Type B pancreatic cell (in vitro differentiated cells): ENCODE measurements at regions not wholly inside any gene's neighbourhood (a gene's known extent, or its start where the extent isn't known, plus 50 kb on each side); places are given as distances from the start of the nearest gene placed in this dataset.
"Not testable (repeated sequence)": the region's sequence is repeated elsewhere in the genome, so short reads cannot be mapped to it uniquely, and the experiment has no call there.

ENCODE experiments used
- DNase-seq: peaks from one replicate; pipeline ENCODE4 v3.0.0; 2021; ENCODE audit warnings: mixed read lengths; ENCODE audit not compliant: unreplicated experiment; ENCODE audit errors: extremely low spot score
- H3K27ac Mint-ChIP-seq: 2 replicates; pipeline ENCODE4 v1.8.0; 2021; ENCODE audit warnings: mild to moderate bottlenecking, mixed read lengths
- H3K27me3 Mint-ChIP-seq: 2 replicates; pipeline ENCODE4 v1.8.0; 2021; ENCODE audit warnings: mixed read lengths
- H3K36me3 Mint-ChIP-seq: 2 replicates; pipeline ENCODE4 v1.8.0; 2021; ENCODE audit warnings: mixed read lengths
- H3K4me1 Mint-ChIP-seq: one replicate; pipeline ENCODE4 v1.8.0; 2021; ENCODE audit warnings: mixed read lengths; ENCODE audit not compliant: unreplicated experiment
- H3K4me3 Mint-ChIP-seq: 2 replicates; pipeline ENCODE4 v1.8.0; 2021; ENCODE audit warnings: mild to moderate bottlenecking, mixed read lengths
- H3K9me3 Mint-ChIP-seq: 2 replicates; pipeline ENCODE4 v1.8.0; 2021; ENCODE audit warnings: mixed read lengths
- TF ChIP-seq, protein P1 (sequence below): fragments of 200-600 bp; sonication (generic); conservative IDR thresholded peaks from 2 replicates; pipeline ENCODE4 v1.5.0; 2021; ENCODE audit warnings: antibody characterized with exemption, mild to moderate bottlenecking

- Mint-ChIP-seq H3K4me1 (peaks cover 3% of the 10 kb centered on the region), H3K4me3 (no peak overlapping the region), H3K36me3 (no peaks in the 10 kb centered on the region), H3K27me3 (no peaks in the 10 kb centered on the region), H3K27ac (no peak overlapping the region), H3K9me3 (no peaks in the 10 kb centered on the region)
- DNase-seq = no peak
- TF ChIP-seq, protein P1, sequence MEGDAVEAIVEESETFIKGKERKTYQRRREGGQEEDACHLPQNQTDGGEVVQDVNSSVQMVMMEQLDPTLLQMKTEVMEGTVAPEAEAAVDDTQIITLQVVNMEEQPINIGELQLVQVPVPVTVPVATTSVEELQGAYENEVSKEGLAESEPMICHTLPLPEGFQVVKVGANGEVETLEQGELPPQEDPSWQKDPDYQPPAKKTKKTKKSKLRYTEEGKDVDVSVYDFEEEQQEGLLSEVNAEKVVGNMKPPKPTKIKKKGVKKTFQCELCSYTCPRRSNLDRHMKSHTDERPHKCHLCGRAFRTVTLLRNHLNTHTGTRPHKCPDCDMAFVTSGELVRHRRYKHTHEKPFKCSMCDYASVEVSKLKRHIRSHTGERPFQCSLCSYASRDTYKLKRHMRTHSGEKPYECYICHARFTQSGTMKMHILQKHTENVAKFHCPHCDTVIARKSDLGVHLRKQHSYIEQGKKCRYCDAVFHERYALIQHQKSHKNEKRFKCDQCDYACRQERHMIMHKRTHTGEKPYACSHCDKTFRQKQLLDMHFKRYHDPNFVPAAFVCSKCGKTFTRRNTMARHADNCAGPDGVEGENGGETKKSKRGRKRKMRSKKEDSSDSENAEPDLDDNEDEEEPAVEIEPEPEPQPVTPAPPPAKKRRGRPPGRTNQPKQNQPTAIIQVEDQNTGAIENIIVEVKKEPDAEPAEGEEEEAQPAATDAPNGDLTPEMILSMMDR = no peak
Measured at GRCh38 chr4:114040319-114041116, 61.1 kb upstream of the ARSJ start.

DNA sequence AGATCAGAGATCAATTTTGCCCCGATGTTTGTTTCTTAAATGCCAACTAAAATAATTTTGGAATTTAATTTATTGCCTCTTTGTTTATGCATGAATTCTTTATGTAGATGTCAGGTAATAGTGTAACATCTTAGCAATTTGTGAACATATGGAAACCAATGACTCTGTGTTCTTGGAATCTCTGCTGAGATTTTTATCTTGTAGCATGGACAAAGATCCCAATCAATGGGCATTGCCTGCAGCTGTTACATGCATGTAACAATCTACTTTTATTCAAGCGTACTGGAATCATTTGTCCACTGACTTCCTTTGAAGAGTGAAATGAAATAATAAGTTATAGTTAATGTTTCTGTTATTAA is 61.6 kb upstream of the ARSJ start:
- H3K27me3 Mint-ChIP-seq = no peaks in the 10 kb centered on the region
- DNase-seq = no peak
- no peaks in the 10 kb centered on the region for H3K36me3 Mint-ChIP-seq
- no peaks in the 10 kb centered on the region for H3K9me3 Mint-ChIP-seq
- TF ChIP-seq, protein P1 = no peak
- peaks cover 3% of the 10 kb centered on the region for H3K4me1 Mint-ChIP-seq
- H3K27ac Mint-ChIP-seq = no peak overlapping the region
- H3K4me3 Mint-ChIP-seq = no peak overlapping the region

DNA sequence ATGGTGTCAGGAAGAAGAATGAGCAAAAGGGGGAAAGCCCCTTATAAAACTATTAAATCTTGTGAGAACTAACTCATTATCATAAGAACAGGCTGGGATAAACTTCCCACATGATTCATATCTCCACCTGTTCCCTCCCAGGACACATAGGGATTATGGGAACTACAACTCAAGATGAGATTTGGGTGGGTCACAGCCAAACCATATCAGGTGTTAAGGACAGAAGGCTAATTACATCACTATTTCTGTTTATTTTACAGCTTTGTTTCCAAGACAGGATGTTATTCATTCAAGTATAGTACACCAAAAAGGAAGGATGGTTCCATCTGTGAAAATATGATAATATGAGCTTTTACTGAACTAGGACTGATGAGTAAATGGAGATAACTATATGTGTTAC is 63.7 kb upstream of the ARSJ start:
- no peak for DNase-seq

GRCh38 chr4:114044351-114044750 is 64.9 kb upstream of the ARSJ start:
- not testable (repeated sequence) for DNase-seq, H3K27ac Mint-ChIP-seq, H3K4me3 Mint-ChIP-seq, H3K36me3 Mint-ChIP-seq, H3K27me3 Mint-ChIP-seq, H3K4me1 Mint-ChIP-seq, H3K9me3 Mint-ChIP-seq

More for the DNA sequence above, 63.7 kb upstream of the ARSJ start:
- TF ChIP-seq, protein P1 = no peak
- Mint-ChIP-seq H3K4me3 (no peak overlapping the region), H3K36me3 (no peaks in the 10 kb centered on the region), H3K27me3 (no peaks in the 10 kb centered on the region), H3K27ac (no peak overlapping the region), H3K9me3 (no peaks in the 10 kb centered on the region), H3K4me1 (peaks cover 3% of the 10 kb centered on the region)

GRCh38 chr4:114046331-114046730 is 66.9 kb upstream of the ARSJ start:
- no peak overlapping the region for H3K4me3 Mint-ChIP-seq
- no peaks in the 10 kb centered on the region for H3K36me3 Mint-ChIP-seq
- TF ChIP-seq, protein P1 = no peak
- no peak for DNase-seq
- H3K9me3 Mint-ChIP-seq = no peaks in the 10 kb centered on the region
- no peak overlapping the region for H3K27ac Mint-ChIP-seq
- H3K27me3 Mint-ChIP-seq = no peaks in the 10 kb centered on the region
- no peaks in the 10 kb centered on the region for H3K4me1 Mint-ChIP-seq

DNA sequence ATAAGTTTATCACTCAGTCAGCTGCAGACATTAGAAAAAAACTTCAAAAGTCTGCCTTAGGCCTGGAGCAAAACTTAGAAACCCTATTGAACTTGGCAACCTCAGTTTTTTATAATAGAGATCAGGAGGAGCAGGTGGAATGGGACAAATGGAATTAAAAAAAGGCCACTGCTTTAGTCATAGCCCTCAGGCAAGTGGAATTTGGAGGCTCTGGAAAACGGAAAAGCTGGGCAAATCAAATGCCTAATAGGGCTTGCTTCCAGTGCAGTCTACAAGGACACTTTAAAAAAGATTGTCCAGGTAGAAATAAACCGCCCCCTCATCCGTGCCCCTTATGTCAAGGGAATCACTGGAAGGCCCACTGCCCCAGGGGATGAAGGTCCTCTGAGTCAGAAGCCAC is 68.7 kb upstream of the ARSJ start:
- H3K9me3 Mint-ChIP-seq, H3K27me3 Mint-ChIP-seq, H3K4me3 Mint-ChIP-seq, H3K27ac Mint-ChIP-seq, H3K4me1 Mint-ChIP-seq, H3K36me3 Mint-ChIP-seq, DNase-seq: not testable (repeated sequence)

GRCh38 chr4:114052227-114052626 is 72.8 kb upstream of the ARSJ start:
- H3K9me3 Mint-ChIP-seq = peaks cover 9% of the 10 kb centered on the region
- TF ChIP-seq, protein P1 = no peak
- no peaks in the 10 kb centered on the region for H3K27me3 Mint-ChIP-seq
- no peak for DNase-seq
- peaks cover 3% of the 10 kb centered on the region for H3K36me3 Mint-ChIP-seq
- H3K27ac Mint-ChIP-seq = no peak overlapping the region
- H3K4me1 Mint-ChIP-seq = no peaks in the 10 kb centered on the region
- no peak overlapping the region for H3K4me3 Mint-ChIP-seq
